IMR-90 (cell line): ENCODE measurements at regions not wholly inside any gene's neighbourhood (a gene's known extent, or its start where the extent isn't known, plus 50 kb on each side); places are given as distances from the start of the nearest gene placed in this dataset.

Source experiments
- ATAC-seq: fragments of 200-7000 bp; cut with Tn5 transposase; 2 replicates; pipeline ENCODE4 v1.9.1; 2020; ENCODE audit warnings: low read depth, mild to moderate bottlenecking, moderate library complexity
- BruUV-seq: library from RNA; stranded (reverse); fragments of 400-500 nt; replicated peaks from 2 replicates; lab custom pipeline; 2021; lab: Mats Ljungman, UMichigan
- CTCF ChIA-PET: fragments of 300-600 bp; formaldehyde crosslinking; extraction: SDS; loops from one replicate; lab custom pipeline; 2021; ENCODE audit warnings: antibody characterized with exemption; lab: Yijun Ruan, JAX
- POLR2A ChIA-PET: fragments of 300-600 bp; sonication (Branson Sonifier 250); formaldehyde crosslinking; loops from one replicate; lab custom pipeline; 2022; ENCODE audit warnings: antibody characterized with exemption; ENCODE audit not compliant: unreplicated experiment; lab: Charles Lee
- DNase-seq: peaks from one replicate; pipeline ENCODE4 v3.0.0; 2013
- H2AFZ ChIP-seq: replicated peaks from 2 replicates; pipeline ENCODE3; 2013; ENCODE audit warnings: low read length, mild to moderate bottlenecking; ENCODE audit not compliant: poor library complexity
- H2AK5ac ChIP-seq: 2 replicates; pipeline ENCODE4 v1.6.1; 2013; ENCODE audit warnings: low read depth, low read length, inconsistent platforms
- H2AK9ac ChIP-seq: replicated peaks from 2 replicates; pipeline ENCODE3; 2013; ENCODE audit warnings: mild to moderate bottlenecking, low read depth, low read length, moderate library complexity; ENCODE audit not compliant: poor library complexity
- H2BK120ac ChIP-seq: 2 replicates; pipeline ENCODE4 v1.6.1; 2013; ENCODE audit warnings: low read depth, low read length, inconsistent platforms
- H2BK15ac ChIP-seq: 3 replicates; pipeline ENCODE4 v1.6.1; 2013; ENCODE audit warnings: low read depth, low read length, inconsistent platforms
- H2BK20ac ChIP-seq: 2 replicates; pipeline ENCODE4 v1.6.1; 2013; ENCODE audit warnings: low read depth, mild to moderate bottlenecking, inconsistent platforms, low read length, moderate library complexity
- H2BK5ac ChIP-seq: 2 replicates; pipeline ENCODE4 v1.6.1; 2013; ENCODE audit warnings: mild to moderate bottlenecking, low read depth, low read length, inconsistent platforms; ENCODE audit not compliant: poor library complexity, severe bottlenecking
- H3K14ac ChIP-seq: replicated peaks from 2 replicates; pipeline ENCODE4 v1.6.1; 2013; ENCODE audit warnings: low read depth, low read length, inconsistent platforms
- H3K18ac ChIP-seq: 2 replicates; pipeline ENCODE4 v1.6.1; 2013; ENCODE audit warnings: low read depth, low read length, control low read depth
- H3K23ac ChIP-seq: 2 replicates; pipeline ENCODE4 v1.6.1; 2013; ENCODE audit warnings: low read depth, low read length, inconsistent platforms
- H3K27ac ChIP-seq: 2 replicates; pipeline ENCODE4 v1.5.1; 2013; ENCODE audit warnings: mild to moderate bottlenecking, control low read depth, low read length; ENCODE audit not compliant: insufficient read depth
- H3K27me3 ChIP-seq: 2 replicates; pipeline ENCODE4 v1.6.1; 2013; ENCODE audit warnings: low read length; ENCODE audit not compliant: control insufficient read depth, insufficient read depth
- H3K36me3 ChIP-seq: 2 replicates; pipeline ENCODE4 v1.6.1; 2013; ENCODE audit warnings: low read length, mixed read lengths; ENCODE audit not compliant: control insufficient read depth, insufficient read depth
- H3K4ac ChIP-seq: 2 replicates; pipeline ENCODE4 v1.6.1; 2013; ENCODE audit warnings: low read depth, low read length, inconsistent platforms
- H3K4me1 ChIP-seq: 2 replicates; pipeline ENCODE4 v1.6.1; 2013; ENCODE audit warnings: low read length, mixed read lengths; ENCODE audit not compliant: control insufficient read depth, insufficient read depth
- H3K4me2 ChIP-seq: 2 replicates; pipeline ENCODE4 v1.6.1; 2013; ENCODE audit warnings: low read depth, mild to moderate bottlenecking, control low read depth, low read length, moderate library complexity
- H3K4me3 ChIP-seq: 2 replicates; pipeline ENCODE4 v1.5.1; 2013; ENCODE audit warnings: low read depth, mild to moderate bottlenecking, control low read depth, low read length, moderate library complexity; ENCODE audit not compliant: insufficient read depth
- H3K56ac ChIP-seq: 2 replicates; pipeline ENCODE4 v1.6.1; 2013; ENCODE audit warnings: low read length, inconsistent platforms; ENCODE audit not compliant: insufficient read depth; ENCODE audit errors: extremely low read depth
- H3K79me1 ChIP-seq, 2 experiments: 2 replicates each; pipeline ENCODE4 v1.6.1; 2013; ENCODE audit warnings: low read length in 2 of 2, inconsistent platforms in 1 of 2, low read depth in 1 of 2
- H3K9ac ChIP-seq: 2 replicates; pipeline ENCODE4 v1.6.1; 2013; ENCODE audit warnings: low read depth, low read length, control low read depth
- H3K9me1 ChIP-seq: 2 replicates; pipeline ENCODE4 v1.6.1; 2013; ENCODE audit warnings: low read length, inconsistent platforms; ENCODE audit not compliant: insufficient read depth
- H3K9me3 ChIP-seq: 2 replicates; pipeline ENCODE4 v1.6.1; 2013; ENCODE audit warnings: low read length; ENCODE audit not compliant: control insufficient read depth, insufficient read depth
- H4K20me1 ChIP-seq: 2 replicates; pipeline ENCODE4 v1.6.1; 2013; ENCODE audit warnings: low read length, inconsistent platforms; ENCODE audit not compliant: insufficient read depth
- H4K5ac ChIP-seq: 2 replicates; pipeline ENCODE4 v1.6.1; 2013; ENCODE audit warnings: mild to moderate bottlenecking, low read depth, low read length, control low read depth
- H4K8ac ChIP-seq, 2 experiments: 2 replicates each; pipeline ENCODE4 v1.6.1; 2013; ENCODE audit warnings: low read depth in 2 of 2, low read length in 2 of 2, control low read depth in 1 of 2, inconsistent platforms in 1 of 2
- H4K91ac ChIP-seq: 2 replicates; pipeline ENCODE4 v1.6.1; 2013; ENCODE audit warnings: low read depth, low read length, inconsistent platforms; ENCODE audit not compliant: insufficient read depth
- CEBPB ChIP-seq: IDR thresholded peaks from 2 replicates; pipeline ENCODE4 v1.6.1; 2012; ENCODE audit warnings: low read depth, low read length, improper control_type of control experiment
- CTCF ChIP-seq: conservative IDR thresholded peaks from 2 replicates; pipeline ENCODE4 v1.5.1; 2012; ENCODE audit warnings: mild to moderate bottlenecking, low read depth, low read length, improper control_type of control experiment
- FOS ChIP-seq: fragments of 150-350 bp; IDR thresholded peaks from 2 replicates; pipeline ENCODE4 v1.6.1; 2016; ENCODE audit warnings: low read depth, low read length
- NFE2L2 ChIP-seq: fragments of 150-350 bp; IDR thresholded peaks from 2 replicates; pipeline ENCODE4 v1.6.1; 2016; ENCODE audit warnings: low read depth, mild to moderate bottlenecking, low read length
- SMC3 ChIP-seq: fragments of 150-350 bp; IDR thresholded peaks from 2 replicates; pipeline ENCODE4 v1.6.1; 2016; ENCODE audit warnings: low read depth, mild to moderate bottlenecking, antibody characterized with exemption, low read length, moderate library complexity
- WGBS, 2 experiments: methylation state at CpG; one replicate each; pipeline versions ENCODE4 v1.1.5 to v1.1.7; 2013; ENCODE audit warnings: missing lambda C conversion rate in 2 of 2; ENCODE audit not compliant: insufficient read length in 1 of 2; ENCODE audit errors: extremely low coverage in 2 of 2; 5-methylcytosine and 5-hydroxymethylcytosine counted together
- dilution Hi-C: fragments of 300-500 bp; cut with HindIII; formaldehyde crosslinking; loops from one replicate; pipeline ENCODE4 v1.14.3; 2018; ENCODE audit warnings: low sequenced_read_pairs; ENCODE audit not compliant: unreplicated experiment
- in situ Hi-C: fragments of 300-500 bp; cut with MboI; formaldehyde crosslinking; loops from 3 replicates; pipeline ENCODE4 v1.14.3; 2019; ENCODE audit warnings: low sequenced_read_pairs, inconsistent platforms, mixed read lengths
- intact Hi-C: fragments of 100-400 bp; cut with micrococcal nuclease; formaldehyde crosslinking; loops from 2 replicates; pipeline ENCODE4 v1.10.0; 2022

- no peak overlapping the region for H4K91ac ChIP-seq
Observed at GRCh38 chr20:55774628-55775027, 230.7 kb downstream of the CBLN4 start.

More at GRCh38 chr20:55774628-55775027, 230.7 kb downstream of the CBLN4 start:
- H2AK5ac ChIP-seq = no peak overlapping the region
- no peak overlapping the region for H3K27ac ChIP-seq
- H3K56ac ChIP-seq = no peak overlapping the region
- H3K4ac ChIP-seq = no peak overlapping the region
- no peak overlapping the region for H2BK15ac ChIP-seq
- BruUV-seq = no TSS peak
- no peak overlapping the region for H2BK20ac ChIP-seq
- no peak for ATAC-seq
- POLR2A ChIA-PET = no interaction called here
- H4K8ac ChIP-seq = no peak overlapping the region
- H3K9me1 ChIP-seq = no peaks in the 10 kb centered on the region
- H2BK120ac ChIP-seq = no peak overlapping the region
- H3K4me2 ChIP-seq = no peak overlapping the region
- in situ Hi-C loops = no loop called here
- DNase-seq = no peak
- dilution Hi-C loops = no loop called here
- no peak overlapping the region for H2AFZ ChIP-seq
- TF ChIP-seq SMC3 (no peak), NFE2L2 (no peak), CTCF (no peak), FOS (no peak), CEBPB (no peak)
- H3K79me1 ChIP-seq = no peaks in the 10 kb centered on the region
- no peak overlapping the region for H4K5ac ChIP-seq
- H3K23ac ChIP-seq = no peak overlapping the region
- no peak overlapping the region for H3K4me3 ChIP-seq
- no peak overlapping the region for H3K14ac ChIP-seq
- 40% methylated on average over 2 of the region's 6 CpGs; no CpG with 5 or more reads in 1 of the 2 experiments for WGBS, 2 experiments
- no peak overlapping the region for H3K18ac ChIP-seq
- intact Hi-C loops = no loop called here
- no peaks in the 10 kb centered on the region for H3K27me3 ChIP-seq
- H4K20me1 ChIP-seq = no peaks in the 10 kb centered on the region
- no peak overlapping the region for H2BK5ac ChIP-seq
- CTCF ChIA-PET = no interaction called here
- H3K9ac ChIP-seq = no peak overlapping the region
- H3K9me3 ChIP-seq = peaks cover 10% of the 10 kb centered on the region
- no peak overlapping the region for H2AK9ac ChIP-seq
- H3K4me1 ChIP-seq = no peaks in the 10 kb centered on the region
- H3K36me3 ChIP-seq = no peaks in the 10 kb centered on the region
